ENCODE measurements at regions not wholly inside any gene's neighbourhood (a gene's known extent, or its start where the extent isn't known, plus 50 kb on each side); places are given as distances from the start of the nearest gene placed in this dataset.

DNA sequence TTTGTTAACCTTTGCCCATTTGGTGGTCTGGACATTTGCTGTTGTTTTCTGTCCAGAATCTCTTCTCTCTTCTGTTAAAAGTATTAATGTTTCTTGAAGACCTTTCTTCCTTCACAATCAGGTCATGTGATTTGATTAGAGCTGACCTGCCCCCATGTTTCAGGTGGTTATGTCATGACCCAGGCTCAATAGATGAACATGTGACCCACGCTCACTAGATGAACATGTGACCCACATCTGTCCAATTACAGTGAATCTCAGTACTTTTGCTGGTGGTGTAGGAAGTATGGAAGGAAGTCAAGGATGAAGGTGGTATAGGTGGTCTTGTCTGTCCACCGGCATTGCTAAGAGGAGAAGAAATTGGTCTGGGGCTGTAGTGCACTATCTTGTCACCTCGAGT is 289.1 kb upstream of the JAG1 start:
- no peak for TF ChIP-seq POLR2A (IDR thresholded peaks at IDR 0.05; ENCODE audit: low read depth, low read length)
- no peak for TF ChIP-seq POU2F2 (IDR thresholded peaks at IDR 0.05; ENCODE audit: low read depth, low read length)
- TF ChIP-seq POLR2AphosphoS5 (IDR thresholded peaks at IDR 0.05; ENCODE audit: low read depth, low read length): no peak
- TF ChIP-seq TAF1 (IDR thresholded peaks at IDR 0.05; ENCODE audit: low read depth, low read length): no peak
